ENCODE measurements at regions not wholly inside any gene's neighbourhood (a gene's known extent, or its start where the extent isn't known, plus 50 kb on each side); places are given as distances from the start of the nearest gene placed in this dataset.

- TF ChIP-seq CTCF (conservative IDR thresholded peaks at IDR 0.05): no peak
- TF ChIP-seq EZH2 (IDR thresholded peaks at IDR 0.05; ENCODE audit: low read depth): no peak
Observed at GRCh38 chr18:68234676-68235075, 480.2 kb downstream of the TMX3 start.
